ENCODE measurements at regions not wholly inside any gene's neighbourhood (a gene's known extent, or its start where the extent isn't known, plus 50 kb on each side); places are given as distances from the start of the nearest gene placed in this dataset.

DNA sequence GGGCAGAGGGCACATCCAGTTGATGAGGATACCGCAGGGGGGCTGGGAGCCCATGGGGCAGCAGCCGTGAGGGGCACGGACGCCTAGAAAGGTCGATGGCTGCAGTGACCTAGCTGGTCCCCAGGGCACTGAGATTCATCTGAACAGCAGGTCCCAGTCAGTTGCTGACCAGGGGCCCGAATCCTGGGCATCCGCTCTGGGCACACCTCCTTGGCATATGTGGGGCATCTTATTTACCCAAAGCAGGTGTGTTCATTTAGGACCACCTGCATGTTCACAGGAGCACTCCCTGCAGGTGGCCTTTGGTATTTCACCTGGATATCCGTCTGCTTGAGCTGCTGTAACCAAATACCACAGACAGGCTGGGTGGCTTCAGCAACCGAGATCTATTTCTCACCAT lies 72.0 kb upstream of the ODC1 start:
- H3K36me3 Mint-ChIP-seq = peaks cover 5% of the 10 kb centered on the region
- H3K27ac Mint-ChIP-seq = no peak overlapping the region
- no peak overlapping the region for H3K4me3 Mint-ChIP-seq
- no peaks in the 10 kb centered on the region for H3K27me3 Mint-ChIP-seq (ENCODE audit: low read depth)
- H3K4me1 Mint-ChIP-seq = no peaks in the 10 kb centered on the region
- peaks cover 16% of the 10 kb centered on the region for H3K9me3 Mint-ChIP-seq
- DNase-seq (ENCODE audit: low spot score in 2 of 2, unreplicated experiment in 2 of 2) = no peak
- peak; percentile 47 for TF ChIP-seq CTCF (IDR thresholded peaks at IDR 0.05; ENCODE audit: unreplicated experiment)

DNA sequence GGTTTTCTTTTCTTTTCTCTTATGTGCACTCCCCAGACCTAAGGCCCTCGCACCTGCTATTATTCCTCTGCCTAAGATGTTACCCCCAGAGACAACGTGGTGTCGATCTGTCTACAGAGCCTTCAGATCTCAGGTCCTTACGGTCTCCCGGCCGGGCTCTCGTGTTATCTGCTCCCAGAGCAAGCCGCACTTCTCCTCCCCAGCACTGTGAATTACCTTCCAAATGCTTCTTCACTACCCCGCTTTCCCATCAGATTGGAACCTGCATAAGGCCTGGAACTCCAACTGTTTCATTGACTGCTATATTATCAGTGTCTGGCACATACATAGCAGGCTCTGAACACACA lies 71.2 kb upstream of the ODC1 start:
- H3K9me3 Mint-ChIP-seq = peaks cover 24% of the 10 kb centered on the region
- H3K36me3 Mint-ChIP-seq = peaks cover 5% of the 10 kb centered on the region
- H3K4me3 Mint-ChIP-seq = no peak overlapping the region
- TF ChIP-seq CTCF (IDR thresholded peaks at IDR 0.05; ENCODE audit: unreplicated experiment) = no peak
- no peaks in the 10 kb centered on the region for H3K4me1 Mint-ChIP-seq
- H3K27me3 Mint-ChIP-seq (ENCODE audit: low read depth) = no peaks in the 10 kb centered on the region
- no peak overlapping the region for H3K27ac Mint-ChIP-seq
- no peak for DNase-seq (ENCODE audit: low spot score in 2 of 2, unreplicated experiment in 2 of 2)

- no peaks in the 10 kb centered on the region for H3K4me1 Mint-ChIP-seq
- H3K27me3 Mint-ChIP-seq (ENCODE audit: low read depth) = no peaks in the 10 kb centered on the region
- DNase-seq (ENCODE audit: low spot score in 2 of 2, unreplicated experiment in 2 of 2) = no peak
- H3K27ac Mint-ChIP-seq = no peak overlapping the region
- H3K4me3 Mint-ChIP-seq = no peak overlapping the region
- H3K36me3 Mint-ChIP-seq = peaks cover 5% of the 10 kb centered on the region
- peaks cover 29% of the 10 kb centered on the region for H3K9me3 Mint-ChIP-seq
- TF ChIP-seq CTCF (IDR thresholded peaks at IDR 0.05; ENCODE audit: unreplicated experiment) = no peak
These were observed 70.6 kb upstream of the ODC1 start for GRCh38 chr2:10518470-10519393.

- no peaks in the 10 kb centered on the region for H3K4me1 Mint-ChIP-seq
- no peak for DNase-seq (ENCODE audit: low spot score in 2 of 2, unreplicated experiment in 2 of 2)
- H3K27ac Mint-ChIP-seq = no peak overlapping the region
- H3K9me3 Mint-ChIP-seq = peaks cover 29% of the 10 kb centered on the region
- TF ChIP-seq CTCF (IDR thresholded peaks at IDR 0.05; ENCODE audit: unreplicated experiment) = no peak
- no peaks in the 10 kb centered on the region for H3K27me3 Mint-ChIP-seq (ENCODE audit: low read depth)
- H3K36me3 Mint-ChIP-seq = peaks cover 5% of the 10 kb centered on the region
- no peak overlapping the region for H3K4me3 Mint-ChIP-seq
These were observed 69.4 kb upstream of the ODC1 start for GRCh38 chr2:10517351-10518043.

DNA sequence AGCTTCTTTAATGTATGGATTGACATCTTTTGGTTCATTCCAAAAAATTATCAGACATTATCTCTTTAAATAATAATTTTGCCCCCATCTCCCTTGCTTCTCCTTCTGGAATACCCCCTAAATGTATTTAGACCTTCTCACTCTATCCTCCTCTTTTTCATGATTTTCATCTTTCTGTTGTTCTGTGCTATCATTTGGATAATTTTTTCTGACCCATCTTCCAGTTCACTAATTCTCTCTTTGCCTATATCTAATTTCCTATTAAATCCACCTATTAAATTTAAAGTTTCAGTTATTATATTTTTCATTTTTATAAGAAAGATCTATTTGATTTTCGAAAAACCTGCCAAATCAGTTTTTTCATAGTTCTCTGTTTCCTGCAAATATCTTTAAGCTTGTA lies 67.8 kb upstream of the ODC1 start:
- no peak for TF ChIP-seq CTCF (IDR thresholded peaks at IDR 0.05; ENCODE audit: unreplicated experiment)
- peaks cover 5% of the 10 kb centered on the region for H3K36me3 Mint-ChIP-seq
- no peak for DNase-seq (ENCODE audit: low spot score in 2 of 2, unreplicated experiment in 2 of 2)
- no peak overlapping the region for H3K27ac Mint-ChIP-seq
- H3K4me3 Mint-ChIP-seq = no peak overlapping the region
- peaks cover 29% of the 10 kb centered on the region for H3K9me3 Mint-ChIP-seq
- H3K4me1 Mint-ChIP-seq = no peaks in the 10 kb centered on the region
- H3K27me3 Mint-ChIP-seq (ENCODE audit: low read depth) = no peaks in the 10 kb centered on the region

All from mesothelial cell of epicardium (in vitro differentiated cells).